T47D (cell line): ENCODE measurements at regions not wholly inside any gene's neighbourhood (a gene's known extent, or its start where the extent isn't known, plus 50 kb on each side); places are given as distances from the start of the nearest gene placed in this dataset.

Experiments
- DNase-seq, 2 experiments: peaks; one replicate each; pipeline versions ENCODE4 v3.0.0 to v3.0.0-alpha.2; 2011 to 2012; ENCODE audit warnings: low read depth in 1 of 2, low spot score in 1 of 2
- JUND ChIP-seq: IDR thresholded peaks from 2 replicates; pipeline ENCODE4 v1.6.1; 2012; ENCODE audit warnings: low read depth
- in situ Hi-C: cut with HindIII; loops from 2 replicates; pipeline ENCODE4 v1.10.0; 2016; ENCODE audit warnings: low sequenced_read_pairs, low pct_unique_long_range_greater_than_20kb

GRCh38 chr3:71912839-71913495 lies 128.0 kb upstream of the PROK2 start:
- in situ Hi-C loops, result no loop called here
- DNase-seq, result no peak
- TF ChIP-seq JUND, result no peak

GRCh38 chr3:71910108-71910507 lies 125.2 kb upstream of the PROK2 start:
- no peak for TF ChIP-seq JUND
- in situ Hi-C loops, result no loop called here
- peak in 1 of 2 experiments; percentile 20 for DNase-seq

- in situ Hi-C loops, result no loop called here
- TF ChIP-seq JUND, result no peak
- no peak for DNase-seq
Observed at GRCh38 chr3:71907996-71908395, 123.0 kb upstream of the PROK2 start.

- DNase-seq, result no peak
- in situ Hi-C loops, result no loop called here
Observed at GRCh38 chr3:71906976-71907375, 122.0 kb upstream of the PROK2 start.

GRCh38 chr3:71905426-71905825 lies 120.5 kb upstream of the PROK2 start:
- in situ Hi-C loops, result no loop called here
- no peak for DNase-seq
- TF ChIP-seq JUND, result no peak

More at GRCh38 chr3:71906976-71907375, 122.0 kb upstream of the PROK2 start:
- TF ChIP-seq JUND, result no peak

GRCh38 chr3:71903936-71904335 lies 119.0 kb upstream of the PROK2 start:
- DNase-seq, result no peak
- in situ Hi-C loops, result no loop called here
- TF ChIP-seq JUND, result no peak

- no peak for DNase-seq
- no peak for TF ChIP-seq JUND
Observed at GRCh38 chr3:71903112-71903495, 118.2 kb upstream of the PROK2 start.

GRCh38 chr3:71902258-71903111 lies 117.5 kb upstream of the PROK2 start:
- in situ Hi-C loops, result no loop called here
- TF ChIP-seq JUND, result no peak
- DNase-seq, result peak in 1 of 2 experiments; percentile 13

More at GRCh38 chr3:71903112-71903495, 118.2 kb upstream of the PROK2 start:
- in situ Hi-C loops, result no loop called here

GRCh38 chr3:71901645-71902044 lies 116.7 kb upstream of the PROK2 start:
- in situ Hi-C loops, result no loop called here
- DNase-seq, result no peak
- no peak for TF ChIP-seq JUND

GRCh38 chr3:71900057-71900456 lies 115.1 kb upstream of the PROK2 start:
- in situ Hi-C loops, result no loop called here
- DNase-seq, result no peak
- no peak for TF ChIP-seq JUND

- TF ChIP-seq JUND, result no peak
- no peak for DNase-seq
- in situ Hi-C loops, result no loop called here
Observed at GRCh38 chr3:71896751-71897150, 111.8 kb upstream of the PROK2 start.

GRCh38 chr3:71893702-71894479 lies 108.9 kb upstream of the PROK2 start:
- in situ Hi-C loops, result no loop called here
- DNase-seq, result peak in 1 of 2 experiments; percentile 22
- no peak for TF ChIP-seq JUND
